WTC11 (cell line): ENCODE measurements at regions not wholly inside any gene's neighbourhood (a gene's known extent, or its start where the extent isn't known, plus 50 kb on each side); places are given as distances from the start of the nearest gene placed in this dataset.

Source experiments
- AFF4 ChIP-seq: sonication (generic); formaldehyde crosslinking; IDR thresholded peaks from 2 replicates; pipeline ENCODE4 v1.8.1; 2023; ENCODE audit warnings: mild to moderate bottlenecking, missing genetic modification reagents, borderline replicate concordance
- ATF3 ChIP-seq: sonication (generic); formaldehyde crosslinking; conservative IDR thresholded peaks from 2 replicates; pipeline ENCODE4 v1.8.1; 2022; ENCODE audit warnings: mild to moderate bottlenecking, missing genetic modification reagents
- CTCF ChIP-seq: fragments of 200-600 bp; IDR thresholded peaks from 2 replicates; pipeline ENCODE4 v1.8.0; 2022; ENCODE audit warnings: antibody characterized with exemption
- ESRRA ChIP-seq: sonication (generic); formaldehyde crosslinking; IDR thresholded peaks from 2 replicates; pipeline ENCODE4 v1.8.1; 2022; ENCODE audit warnings: mild to moderate bottlenecking, missing genetic modification reagents, borderline replicate concordance
- FOXP1 ChIP-seq: sonication (generic); formaldehyde crosslinking; IDR thresholded peaks from 2 replicates; pipeline ENCODE4 v1.8.0; 2022; ENCODE audit warnings: missing genetic modification reagents, mild to moderate bottlenecking, moderate library complexity, borderline replicate concordance
- GABPB1 ChIP-seq: sonication (generic); formaldehyde crosslinking; IDR thresholded peaks from 2 replicates; pipeline ENCODE4 v1.8.1; 2023; ENCODE audit warnings: mild to moderate bottlenecking, missing genetic modification reagents
- KAT7 ChIP-seq: sonication (generic); formaldehyde crosslinking; IDR thresholded peaks from 2 replicates; pipeline ENCODE4 v1.8.1; 2023; ENCODE audit warnings: missing genetic modification reagents, mild to moderate bottlenecking, borderline replicate concordance
- NR1H2 ChIP-seq: sonication (generic); formaldehyde crosslinking; IDR thresholded peaks from 2 replicates; pipeline ENCODE4 v1.9.0; 2021; ENCODE audit warnings: mild to moderate bottlenecking, moderate library complexity, missing genetic modification reagents
- NR2C2 ChIP-seq: sonication (generic); formaldehyde crosslinking; IDR thresholded peaks from 2 replicates; pipeline ENCODE4 v1.8.0; 2022; ENCODE audit warnings: mild to moderate bottlenecking, missing genetic modification reagents
- RELA ChIP-seq: sonication (generic); formaldehyde crosslinking; IDR thresholded peaks from 2 replicates; pipeline ENCODE4 v1.8.1; 2022; ENCODE audit warnings: missing genetic modification reagents, mild to moderate bottlenecking, borderline replicate concordance
- TEAD4 ChIP-seq: sonication (generic); formaldehyde crosslinking; IDR thresholded peaks from 2 replicates; pipeline ENCODE4 v1.8.0; 2022; ENCODE audit warnings: mild to moderate bottlenecking, missing genetic modification reagents
- USF2 ChIP-seq: sonication (generic); formaldehyde crosslinking; IDR thresholded peaks from 2 replicates; pipeline ENCODE4 v1.8.1; 2023; ENCODE audit warnings: mild to moderate bottlenecking, missing genetic modification reagents, moderate library complexity
- ZNF219 ChIP-seq: sonication (generic); formaldehyde crosslinking; IDR thresholded peaks from 2 replicates; pipeline ENCODE4 v1.8.0; 2023; ENCODE audit warnings: missing genetic modification reagents, mild to moderate bottlenecking, borderline replicate concordance
- ZNF416 ChIP-seq: fragments of 250-450 bp; sonication (Bioruptor Pico); IDR thresholded peaks from 2 replicates; pipeline ENCODE4 v1.9.0; 2021; ENCODE audit warnings: mild to moderate bottlenecking, inconsistent platforms

GRCh38 chr10:31587691-31588090, 268.7 kb downstream of the ZEB1 start:
- TF ChIP-seq NR1H2 (no peak), GABPB1 (no peak), ZNF219 (CRISPR knock-in tag) (no peak), TEAD4 (CRISPR knock-in tag) (no peak), CTCF (no peak), FOXP1 (CRISPR knock-in tag) (no peak), ESRRA (CRISPR knock-in tag) (no peak), ATF3 (no peak), USF2 (CRISPR knock-in tag) (no peak), NR2C2 (CRISPR knock-in tag) (no peak), RELA (CRISPR knock-in tag) (no peak), AFF4 (no peak), ZNF416 (CRISPR knock-in tag) (no peak), KAT7 (CRISPR knock-in tag) (no peak)
